BE2C (cell line): ENCODE measurements at regions not wholly inside any gene's neighbourhood (a gene's known extent, or its start where the extent isn't known, plus 50 kb on each side); places are given as distances from the start of the nearest gene placed in this dataset.

Experiments
- DNase-seq: peaks from one replicate; pipeline ENCODE4 v3.0.0-alpha.2; 2020
- H3K27me3 ChIP-seq: fragments of 250-450 bp; sonication (Bioruptor Pico); 2 replicates; pipeline ENCODE4 v1.5.1; 2020; ENCODE audit warnings: mild to moderate bottlenecking
- H3K36me3 ChIP-seq: fragments of 250-450 bp; sonication (Bioruptor Pico); 2 replicates; pipeline ENCODE4 v1.5.1; 2020; ENCODE audit warnings: mild to moderate bottlenecking
- H3K4me1 ChIP-seq: fragments of 250-450 bp; sonication (Bioruptor Pico); 2 replicates; pipeline ENCODE4 v1.5.1; 2020
- H3K4me3 ChIP-seq: 2 replicates; pipeline ENCODE4 v1.5.1; 2011; ENCODE audit warnings: low read depth, low read length
- H3K9me3 ChIP-seq: fragments of 250-450 bp; sonication (Bioruptor Pico); 2 replicates; pipeline ENCODE4 v1.5.1; 2020
- CTCF ChIP-seq: IDR thresholded peaks from 2 replicates; pipeline ENCODE4 v1.5.1; 2012; ENCODE audit warnings: mild to moderate bottlenecking, low read depth, low read length

- DNase-seq, result no peak
- H3K9me3 ChIP-seq, result no peaks in the 10 kb centered on the region
- no peaks in the 10 kb centered on the region for H3K27me3 ChIP-seq
- H3K36me3 ChIP-seq, result no peaks in the 10 kb centered on the region
- no peak for TF ChIP-seq CTCF
- no peak overlapping the region for H3K4me3 ChIP-seq
- no peaks in the 10 kb centered on the region for H3K4me1 ChIP-seq
Measured at GRCh38 chr11:45725776-45726492, 60.5 kb upstream of the CHST1 start.

- Histone ChIP-seq H3K4me3 (no peak overlapping the region), H3K36me3 (no peaks in the 10 kb centered on the region), H3K9me3 (no peaks in the 10 kb centered on the region), H3K27me3 (no peaks in the 10 kb centered on the region), H3K4me1 (no peaks in the 10 kb centered on the region)
- no peak for DNase-seq
- no peak for TF ChIP-seq CTCF
Measured at GRCh38 chr11:45725121-45725520, 59.7 kb upstream of the CHST1 start.

- Histone ChIP-seq H3K9me3 (no peaks in the 10 kb centered on the region), H3K36me3 (no peaks in the 10 kb centered on the region), H3K27me3 (no peaks in the 10 kb centered on the region), H3K4me1 (no peaks in the 10 kb centered on the region), H3K4me3 (no peak overlapping the region)
- DNase-seq, result peak; percentile 6
- TF ChIP-seq CTCF, result no peak
Measured at GRCh38 chr11:45724153-45724552, 58.7 kb upstream of the CHST1 start.

GRCh38 chr11:45723397-45723796, 58.0 kb upstream of the CHST1 start:
- Histone ChIP-seq H3K4me1 (no peaks in the 10 kb centered on the region), H3K9me3 (no peaks in the 10 kb centered on the region), H3K36me3 (no peaks in the 10 kb centered on the region), H3K27me3 (no peaks in the 10 kb centered on the region), H3K4me3 (no peak overlapping the region)
- DNase-seq, result no peak
- TF ChIP-seq CTCF, result no peak

GRCh38 chr11:45722144-45722543, 56.7 kb upstream of the CHST1 start:
- Histone ChIP-seq H3K9me3 (no peaks in the 10 kb centered on the region), H3K27me3 (no peaks in the 10 kb centered on the region), H3K4me3 (no peak overlapping the region), H3K4me1 (no peaks in the 10 kb centered on the region), H3K36me3 (no peaks in the 10 kb centered on the region)
- no peak for TF ChIP-seq CTCF
- no peak for DNase-seq

- TF ChIP-seq CTCF, result no peak
- Histone ChIP-seq H3K4me1 (no peaks in the 10 kb centered on the region), H3K36me3 (no peaks in the 10 kb centered on the region), H3K4me3 (no peak overlapping the region), H3K27me3 (no peaks in the 10 kb centered on the region), H3K9me3 (no peaks in the 10 kb centered on the region)
- no peak for DNase-seq
Measured at GRCh38 chr11:45717526-45717925, 52.1 kb upstream of the CHST1 start.
